ENCODE measurements at regions not wholly inside any gene's neighbourhood (a gene's known extent, or its start where the extent isn't known, plus 50 kb on each side); places are given as distances from the start of the nearest gene placed in this dataset.

- H3K36me3 ChIP-seq (replicated peaks; ENCODE audit: low read depth, low read length): peaks cover 2% of the 10 kb centered on the region
- TF ChIP-seq EZH2phosphoT487 (IDR thresholded peaks at IDR 0.05; ENCODE audit: low read depth) (no peak), CTCF (IDR thresholded peaks at IDR 0.05; ENCODE audit: low read depth, low read length) (no peak)
- H3K4me3 ChIP-seq (ENCODE audit: low read length): peak overlapping the region; percentile 67
- H3K27me3 ChIP-seq (ENCODE audit: low read depth, low read length): no peaks in the 10 kb centered on the region
- peaks cover 32% of the 10 kb centered on the region for H3K4me1 ChIP-seq (ENCODE audit: low read length)
- 0 out of 2 replicates have a peak overlapping the region, but pooled peaks have one; percentile 68 for H3K27ac ChIP-seq (ENCODE audit: low read length)
- H3K9me3 ChIP-seq (ENCODE audit: insufficient read depth, low read length): 0 out of 2 replicates have a peak, but pooled peaks cover 4% of the 10 kb centered on the region
- H3K9ac ChIP-seq (ENCODE audit: low read length): peak overlapping the region; percentile 62
- no peaks in the 10 kb centered on the region for H3K79me2 ChIP-seq (ENCODE audit: low read length)
- peak overlapping the region; percentile 75 for H2AFZ ChIP-seq (ENCODE audit: low read depth, low read length)
- H3K4me2 ChIP-seq (ENCODE audit: low read length): peak overlapping the region; percentile 84
- no peaks in the 10 kb centered on the region for H4K20me1 ChIP-seq (ENCODE audit: insufficient read depth, low read length)
Observed at GRCh38 chr3:95707268-95707667, 1107.1 kb upstream of the EPHA6 start.

GRCh38 chr3:95710684-95711083 lies 1103.7 kb upstream of the EPHA6 start:
- Histone ChIP-seq H3K9me3 (ENCODE audit: insufficient read depth, low read length) (no peaks in the 10 kb centered on the region), H3K4me3 (ENCODE audit: low read length) (no peak overlapping the region), H3K36me3 (replicated peaks; ENCODE audit: low read depth, low read length) (peaks cover 2% of the 10 kb centered on the region), H3K79me2 (ENCODE audit: low read length) (no peaks in the 10 kb centered on the region), H3K27me3 (ENCODE audit: low read depth, low read length) (no peaks in the 10 kb centered on the region), H3K4me2 (ENCODE audit: low read length) (no peak overlapping the region), H3K9ac (ENCODE audit: low read length) (no peak overlapping the region), H3K27ac (ENCODE audit: low read length) (no peak overlapping the region), H2AFZ (ENCODE audit: low read depth, low read length) (no peak overlapping the region), H4K20me1 (ENCODE audit: insufficient read depth, low read length) (no peaks in the 10 kb centered on the region), H3K4me1 (ENCODE audit: low read length) (peaks cover 20% of the 10 kb centered on the region)
- no peak for TF ChIP-seq CTCF (IDR thresholded peaks at IDR 0.05; ENCODE audit: low read depth, low read length)
- no peak for TF ChIP-seq EZH2phosphoT487 (IDR thresholded peaks at IDR 0.05; ENCODE audit: low read depth)

GRCh38 chr3:95711789-95712188 lies 1102.6 kb upstream of the EPHA6 start:
- Histone ChIP-seq H3K9ac (ENCODE audit: low read length) (no peak overlapping the region), H4K20me1 (ENCODE audit: insufficient read depth, low read length) (no peaks in the 10 kb centered on the region), H3K4me2 (ENCODE audit: low read length) (no peak overlapping the region), H3K4me3 (ENCODE audit: low read length) (no peak overlapping the region), H3K79me2 (ENCODE audit: low read length) (no peaks in the 10 kb centered on the region), H3K27ac (ENCODE audit: low read length) (no peak overlapping the region), H3K4me1 (ENCODE audit: low read length) (peaks cover 14% of the 10 kb centered on the region), H3K36me3 (replicated peaks; ENCODE audit: low read depth, low read length) (peaks cover 2% of the 10 kb centered on the region), H2AFZ (ENCODE audit: low read depth, low read length) (peak overlapping the region; percentile 19; the same call in 1 of the 2 replicates), H3K27me3 (ENCODE audit: low read depth, low read length) (no peaks in the 10 kb centered on the region), H3K9me3 (ENCODE audit: insufficient read depth, low read length) (no peaks in the 10 kb centered on the region)
- TF ChIP-seq CTCF (IDR thresholded peaks at IDR 0.05; ENCODE audit: low read depth, low read length): peak; percentile 55
- TF ChIP-seq EZH2phosphoT487 (IDR thresholded peaks at IDR 0.05; ENCODE audit: low read depth): no peak

GRCh38 chr3:95715128-95715527 lies 1099.3 kb upstream of the EPHA6 start:
- no peaks in the 10 kb centered on the region for H3K27me3 ChIP-seq (ENCODE audit: low read depth, low read length)
- no peak overlapping the region for H3K4me2 ChIP-seq (ENCODE audit: low read length)
- H3K4me3 ChIP-seq (ENCODE audit: low read length): no peak overlapping the region
- H3K4me1 ChIP-seq (ENCODE audit: low read length): no peaks in the 10 kb centered on the region
- no peak for TF ChIP-seq EZH2phosphoT487 (IDR thresholded peaks at IDR 0.05; ENCODE audit: low read depth)
- no peak for TF ChIP-seq CTCF (IDR thresholded peaks at IDR 0.05; ENCODE audit: low read depth, low read length)
- no peaks in the 10 kb centered on the region for H3K79me2 ChIP-seq (ENCODE audit: low read length)
- no peak overlapping the region for H2AFZ ChIP-seq (ENCODE audit: low read depth, low read length)
- H3K9ac ChIP-seq (ENCODE audit: low read length): no peak overlapping the region
- no peaks in the 10 kb centered on the region for H3K36me3 ChIP-seq (replicated peaks; ENCODE audit: low read depth, low read length)
- no peaks in the 10 kb centered on the region for H3K9me3 ChIP-seq (ENCODE audit: insufficient read depth, low read length)
- H3K27ac ChIP-seq (ENCODE audit: low read length): no peak overlapping the region
- H4K20me1 ChIP-seq (ENCODE audit: insufficient read depth, low read length): no peaks in the 10 kb centered on the region
